HEK293 (cell line): ENCODE measurements at regions not wholly inside any gene's neighbourhood (a gene's known extent, or its start where the extent isn't known, plus 50 kb on each side); places are given as distances from the start of the nearest gene placed in this dataset.

Experiments used
- CTCF ChIA-PET: fragments of 350-600 bp; formaldehyde crosslinking; extraction: SDS; loops from one replicate; lab custom pipeline; 2021; ENCODE audit warnings: antibody characterized with exemption; lab: Yijun Ruan, JAX
- POLR2A ChIA-PET: fragments of 300-600 bp; formaldehyde crosslinking; extraction: SDS; loops from one replicate; lab custom pipeline; 2020; ENCODE audit warnings: antibody characterized with exemption, inconsistent platforms; lab: Yijun Ruan, JAX
- H3K27ac ChIP-seq: fragments of 200-500 bp; sonication (Bioruptor generic); 2 replicates; pipeline ENCODE4 v1.5.1; 2014; ENCODE audit warnings: low read depth, low read length, control low read depth, inconsistent platforms; ENCODE audit errors: extremely low read depth
- H3K36me3 ChIP-seq, 2 experiments: fragments of 200-500 bp in 1 of 2; sonication (Bioruptor generic) in 1 of 2; 1 replicate in 1 of 2; 2 replicates in 1 of 2; pipeline ENCODE4 v1.5.1; 2014 to 2017; ENCODE audit warnings: inconsistent platforms in 2 of 2, low read length in 2 of 2; ENCODE audit not compliant: control insufficient read depth in 2 of 2, insufficient read depth in 1 of 2
- H3K4me1 ChIP-seq: fragments of 200-500 bp; sonication (Bioruptor generic); 2 replicates; pipeline ENCODE4 v1.5.1; 2014; ENCODE audit warnings: mild to moderate bottlenecking, low read length, inconsistent platforms; ENCODE audit not compliant: control insufficient read depth, insufficient read depth
- H3K4me3 ChIP-seq: 2 replicates; pipeline ENCODE4 v1.5.1; 2011; ENCODE audit warnings: low read depth, mild to moderate bottlenecking, control low read depth, low read length, moderate library complexity
- H3K9me3 ChIP-seq: fragments of 200-500 bp; sonication (Bioruptor generic); 2 replicates; pipeline ENCODE4 v1.5.1; 2014; ENCODE audit warnings: low read depth, low read length, inconsistent platforms; ENCODE audit not compliant: control insufficient read depth, insufficient read depth
- BCL11A ChIP-seq: fragments of 450-650 bp; formaldehyde crosslinking; IDR thresholded peaks from 2 replicates; pipeline ENCODE4 v1.5.1; 2016; ENCODE audit warnings: low read depth, missing biosample characterization, missing genetic modification characterization
- EGR2 ChIP-seq: fragments of 450-650 bp; formaldehyde crosslinking; IDR thresholded peaks from 2 replicates; pipeline ENCODE4 v1.5.1; 2016; ENCODE audit warnings: low read depth, missing biosample characterization, missing genetic modification characterization
- GLIS2 ChIP-seq: fragments of 450-650 bp; formaldehyde crosslinking; IDR thresholded peaks from 2 replicates; pipeline ENCODE4 v1.5.1; 2016; ENCODE audit warnings: missing biosample characterization, missing genetic modification characterization
- HOXA7 ChIP-seq: sonication (generic); formaldehyde crosslinking; IDR thresholded peaks from 2 replicates; pipeline ENCODE4 v1.8.1; 2022; ENCODE audit warnings: missing genetic modification reagents, borderline replicate concordance
- KLF16 ChIP-seq: fragments of 450-650 bp; formaldehyde crosslinking; IDR thresholded peaks from 2 replicates; pipeline ENCODE4 v1.5.1; 2017; ENCODE audit warnings: missing biosample characterization, missing genetic modification characterization
- PRDM1 ChIP-seq: fragments of 450-650 bp; formaldehyde crosslinking; IDR thresholded peaks from 2 replicates; pipeline ENCODE4; 2016; ENCODE audit warnings: missing biosample characterization, missing genetic modification characterization
- SETDB1 ChIP-seq: IDR thresholded peaks from one replicate; pipeline ENCODE4 v1.6.1; 2017; ENCODE audit warnings: mild to moderate bottlenecking, low read length, moderate library complexity, mixed read lengths; ENCODE audit not compliant: insufficient read length
- ZBTB1 ChIP-seq: fragments of 450-650 bp; formaldehyde crosslinking; IDR thresholded peaks from 2 replicates; pipeline ENCODE4 v1.5.1; 2016; ENCODE audit warnings: missing biosample characterization, missing genetic modification characterization
- ZNF10 ChIP-seq: fragments of 450-650 bp; formaldehyde crosslinking; IDR thresholded peaks from 2 replicates; pipeline ENCODE4 v1.5.1; 2017; ENCODE audit warnings: missing biosample characterization, missing genetic modification characterization
- ZNF140 ChIP-seq: fragments of 450-650 bp; formaldehyde crosslinking; IDR thresholded peaks from 2 replicates; pipeline ENCODE4 v1.5.1; 2016; ENCODE audit warnings: missing biosample characterization, missing genetic modification characterization
- ZNF223 ChIP-seq: fragments of 450-650 bp; formaldehyde crosslinking; IDR thresholded peaks from 2 replicates; pipeline ENCODE4 v1.5.1; 2016; ENCODE audit warnings: missing biosample characterization, missing genetic modification characterization
- ZNF416 ChIP-seq: fragments of 450-650 bp; formaldehyde crosslinking; IDR thresholded peaks from 2 replicates; pipeline ENCODE4 v1.5.1; 2016; ENCODE audit warnings: missing biosample characterization, missing genetic modification characterization
- ZNF48 ChIP-seq: fragments of 450-650 bp; formaldehyde crosslinking; IDR thresholded peaks from 2 replicates; pipeline ENCODE4 v1.5.1; 2016; ENCODE audit warnings: missing biosample characterization, missing genetic modification characterization
- ZNF544 ChIP-seq: fragments of 450-650 bp; formaldehyde crosslinking; IDR thresholded peaks from 2 replicates; pipeline ENCODE4 v1.5.0; 2017; ENCODE audit warnings: missing biosample characterization, missing genetic modification characterization
- ZNF548 ChIP-seq: fragments of 450-650 bp; formaldehyde crosslinking; IDR thresholded peaks from 2 replicates; pipeline ENCODE4 v1.5.1; 2016; ENCODE audit warnings: missing biosample characterization, missing genetic modification characterization
- ZNF555 ChIP-seq: fragments of 450-650 bp; formaldehyde crosslinking; conservative IDR thresholded peaks from 2 replicates; pipeline ENCODE4 v1.5.1; 2017; ENCODE audit warnings: missing biosample characterization, mild to moderate bottlenecking, missing genetic modification characterization, inconsistent platforms
- ZNF624 ChIP-seq: fragments of 450-650 bp; formaldehyde crosslinking; IDR thresholded peaks from 2 replicates; pipeline ENCODE4 v1.5.1; 2017; ENCODE audit warnings: missing biosample characterization, missing genetic modification characterization
- ZNF626 ChIP-seq: fragments of 450-650 bp; sonication (Bioruptor Pico); formaldehyde crosslinking; IDR thresholded peaks from 2 replicates; pipeline ENCODE4 v1.5.1; 2018; ENCODE audit warnings: missing biosample characterization, missing genetic modification characterization, inconsistent platforms
- ZNF658 ChIP-seq: fragments of 450-650 bp; formaldehyde crosslinking; IDR thresholded peaks from 2 replicates; pipeline ENCODE4; 2016; ENCODE audit warnings: missing biosample characterization, missing genetic modification characterization
- ZNF776 ChIP-seq: fragments of 450-650 bp; formaldehyde crosslinking; IDR thresholded peaks from 2 replicates; pipeline ENCODE4 v1.5.0; 2017; ENCODE audit warnings: missing biosample characterization, missing genetic modification characterization, borderline replicate concordance
- TF ChIP-seq, protein P1 (sequence below): fragments of 450-650 bp; formaldehyde crosslinking; IDR thresholded peaks from 2 replicates; pipeline ENCODE4 v1.5.1; 2016; ENCODE audit warnings: missing biosample characterization, missing genetic modification characterization
- TF ChIP-seq, protein P2 (sequence below): fragments of 450-650 bp; formaldehyde crosslinking; IDR thresholded peaks from 2 replicates; pipeline ENCODE4 v1.5.1; 2016; ENCODE audit warnings: missing biosample characterization, missing genetic modification characterization
- TF ChIP-seq, protein P3 (sequence below): IDR thresholded peaks from 2 replicates; pipeline ENCODE4 v1.6.1; 2011; ENCODE audit warnings: mild to moderate bottlenecking, low read depth, low read length, borderline replicate concordance
- TF ChIP-seq, protein P4 (sequence below): fragments of 450-650 bp; formaldehyde crosslinking; IDR thresholded peaks from 2 replicates; pipeline ENCODE4 v1.5.1; 2017; ENCODE audit warnings: missing biosample characterization, missing genetic modification characterization
- TF ChIP-seq, protein P5 (sequence below): fragments of 450-650 bp; formaldehyde crosslinking; IDR thresholded peaks from 2 replicates; pipeline ENCODE4 v1.5.1; 2016; ENCODE audit warnings: missing biosample characterization, missing genetic modification characterization

DNA sequence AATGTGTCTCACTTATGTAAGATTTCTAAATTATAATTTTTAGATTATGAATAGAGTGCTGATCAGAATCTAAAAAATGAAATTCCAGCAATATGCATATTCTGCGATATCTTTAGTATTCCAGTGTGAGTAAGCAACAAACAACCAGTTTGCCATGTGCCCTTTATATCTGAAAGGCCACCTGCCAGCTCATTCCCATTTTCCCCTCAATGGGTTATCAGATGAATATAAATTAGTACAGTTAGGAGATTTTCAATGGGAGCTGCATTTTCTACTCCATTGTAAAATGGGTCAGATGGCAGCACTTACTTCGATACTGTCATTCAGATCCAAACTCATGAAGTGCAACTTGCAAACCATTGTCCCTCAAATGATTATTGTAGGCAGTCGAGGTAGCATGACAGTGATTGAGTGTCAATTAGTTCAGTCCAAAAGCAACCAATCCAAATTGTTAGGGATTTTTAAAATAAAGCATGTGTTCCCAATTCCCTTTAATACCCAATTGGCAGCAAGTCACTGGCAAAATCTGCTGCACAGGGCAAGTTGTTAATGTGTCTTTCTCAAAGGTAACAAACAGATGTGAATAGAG lies 680.3 kb downstream of the LRRIQ3 start (continued):
- TF ChIP-seq ZNF624 (tag by site-specific recombination), result no peak
- TF ChIP-seq ZNF658 (tag by site-specific recombination), result no peak
- TF ChIP-seq, all 188 proteins: peak for 0

DNA sequence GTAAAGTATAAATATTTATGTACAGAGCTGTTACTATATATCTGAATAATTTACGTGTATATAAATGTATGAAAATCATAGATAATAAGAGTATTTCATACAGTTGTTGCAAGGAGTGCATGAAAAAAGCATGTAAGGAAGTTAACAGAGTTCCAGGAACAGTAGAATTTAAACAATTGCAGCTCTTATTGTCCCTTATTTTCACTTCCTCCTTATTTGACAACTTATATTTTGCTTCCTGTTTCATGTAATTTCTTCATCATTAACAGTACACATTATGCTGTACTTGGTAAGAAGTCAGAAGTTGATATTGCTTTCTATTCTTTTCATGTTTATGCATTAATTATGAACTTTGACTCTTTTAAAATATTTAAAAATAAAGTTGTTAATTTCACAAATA lies 681.5 kb downstream of the LRRIQ3 start:
- ChIA-PET CTCF (interaction anchor here (0.6 kb wide), 1 partner anchor 91 kb away, joined by 4 read pairs; no protein-coding TSS in a partner anchor), POLR2A (no interaction called here)
- Histone ChIP-seq H3K27ac (no peak overlapping the region), H3K36me3 (no peaks in the 10 kb centered on the region), H3K9me3 (no peaks in the 10 kb centered on the region)
- TF ChIP-seq ZNF223 (tag by site-specific recombination) (no peak), ZNF416 (tag by site-specific recombination) (no peak), BCL11A (no peak), SETDB1 (no peak), ZNF48 (tag by site-specific recombination) (no peak), HOXA7 (no peak), ZBTB1 (tag by site-specific recombination) (no peak), ZNF555 (tag by site-specific recombination) (no peak), ZNF626 (tag by site-specific recombination) (no peak), ZNF544 (tag by site-specific recombination) (no peak), GLIS2 (tag by site-specific recombination) (no peak)
- TF ChIP-seq, protein P1, sequence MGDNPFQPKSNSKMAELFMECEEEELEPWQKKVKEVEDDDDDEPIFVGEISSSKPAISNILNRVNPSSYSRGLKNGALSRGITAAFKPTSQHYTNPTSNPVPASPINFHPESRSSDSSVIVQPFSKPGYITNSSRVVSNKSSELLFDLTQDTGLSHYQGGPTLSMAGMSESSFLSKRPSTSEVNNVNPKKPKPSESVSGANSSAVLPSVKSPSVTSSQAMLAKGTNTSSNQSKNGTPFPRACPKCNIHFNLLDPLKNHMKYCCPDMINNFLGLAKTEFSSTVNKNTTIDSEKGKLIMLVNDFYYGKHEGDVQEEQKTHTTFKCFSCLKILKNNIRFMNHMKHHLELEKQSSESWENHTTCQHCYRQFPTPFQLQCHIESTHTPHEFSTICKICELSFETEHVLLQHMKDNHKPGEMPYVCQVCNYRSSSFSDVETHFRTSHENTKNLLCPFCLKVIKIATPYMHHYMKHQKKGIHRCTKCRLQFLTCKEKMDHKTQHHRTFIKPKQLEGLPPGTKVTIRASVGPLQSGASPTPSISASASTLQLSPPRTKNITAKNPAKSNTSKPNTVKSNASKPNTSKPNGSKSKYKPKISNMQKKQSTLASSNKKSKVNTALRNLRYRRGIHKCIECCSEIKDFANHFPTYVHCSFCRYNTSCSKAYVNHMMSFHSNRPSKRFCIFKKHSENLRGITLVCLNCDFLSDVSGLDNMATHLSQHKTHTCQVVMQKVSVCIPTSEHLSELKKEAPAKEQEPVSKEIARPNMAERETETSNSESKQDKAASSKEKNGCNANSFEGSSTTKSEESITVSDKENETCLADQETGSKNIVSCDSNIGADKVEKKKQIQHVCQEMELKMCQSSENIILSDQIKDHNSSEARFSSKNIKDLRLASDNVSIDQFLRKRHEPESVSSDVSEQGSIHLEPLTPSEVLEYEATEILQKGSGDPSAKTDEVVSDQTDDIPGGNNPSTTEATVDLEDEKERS (tag by site-specific recombination), result no peak
- TF ChIP-seq, protein P2, sequence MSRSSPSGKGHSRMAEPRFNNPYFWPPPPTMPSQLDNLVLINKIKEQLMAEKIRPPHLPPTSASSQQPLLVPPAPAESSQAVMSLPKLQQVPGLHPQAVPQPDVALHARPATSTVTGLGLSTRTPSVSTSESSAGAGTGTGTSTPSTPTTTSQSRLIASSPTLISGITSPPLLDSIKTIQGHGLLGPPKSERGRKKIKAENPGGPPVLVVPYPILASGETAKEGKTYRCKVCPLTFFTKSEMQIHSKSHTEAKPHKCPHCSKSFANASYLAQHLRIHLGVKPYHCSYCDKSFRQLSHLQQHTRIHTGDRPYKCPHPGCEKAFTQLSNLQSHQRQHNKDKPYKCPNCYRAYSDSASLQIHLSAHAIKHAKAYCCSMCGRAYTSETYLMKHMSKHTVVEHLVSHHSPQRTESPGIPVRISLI (tag by site-specific recombination), result no peak
- TF ChIP-seq, protein P3, sequence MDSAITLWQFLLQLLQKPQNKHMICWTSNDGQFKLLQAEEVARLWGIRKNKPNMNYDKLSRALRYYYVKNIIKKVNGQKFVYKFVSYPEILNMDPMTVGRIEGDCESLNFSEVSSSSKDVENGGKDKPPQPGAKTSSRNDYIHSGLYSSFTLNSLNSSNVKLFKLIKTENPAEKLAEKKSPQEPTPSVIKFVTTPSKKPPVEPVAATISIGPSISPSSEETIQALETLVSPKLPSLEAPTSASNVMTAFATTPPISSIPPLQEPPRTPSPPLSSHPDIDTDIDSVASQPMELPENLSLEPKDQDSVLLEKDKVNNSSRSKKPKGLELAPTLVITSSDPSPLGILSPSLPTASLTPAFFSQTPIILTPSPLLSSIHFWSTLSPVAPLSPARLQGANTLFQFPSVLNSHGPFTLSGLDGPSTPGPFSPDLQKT, result no peak
- TF ChIP-seq, all 188 proteins: peak for 0
- no peaks in the 10 kb centered on the region for H3K4me1 ChIP-seq
- H3K4me3 ChIP-seq, result no peak overlapping the region

DNA sequence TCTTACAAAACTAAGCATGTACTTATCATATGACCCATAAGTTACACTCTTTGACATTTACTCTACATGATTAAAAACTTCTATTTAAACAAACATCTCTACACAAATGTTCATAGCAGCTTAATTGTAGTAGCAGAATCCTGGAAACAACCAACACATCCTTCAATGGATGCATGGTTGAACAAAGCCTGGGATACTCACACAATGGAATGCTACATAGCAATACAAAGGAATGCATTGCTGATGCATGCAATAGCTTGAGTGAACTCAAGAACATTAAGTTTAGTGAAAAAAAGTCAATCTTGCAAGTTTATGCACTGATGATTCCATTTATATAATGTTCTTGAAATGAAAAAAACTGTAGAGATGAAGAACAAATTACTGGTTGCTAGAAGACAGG lies 686.9 kb downstream of the LRRIQ3 start:
- H3K36me3 ChIP-seq, result no peaks in the 10 kb centered on the region
- POLR2A ChIA-PET, result no interaction called here
- H3K4me3 ChIP-seq, result no peak overlapping the region
- H3K27ac ChIP-seq, result no peak overlapping the region
- H3K9me3 ChIP-seq, result no peaks in the 10 kb centered on the region
- no peaks in the 10 kb centered on the region for H3K4me1 ChIP-seq
- CTCF ChIA-PET, result no interaction called here
- TF ChIP-seq, protein P4, sequence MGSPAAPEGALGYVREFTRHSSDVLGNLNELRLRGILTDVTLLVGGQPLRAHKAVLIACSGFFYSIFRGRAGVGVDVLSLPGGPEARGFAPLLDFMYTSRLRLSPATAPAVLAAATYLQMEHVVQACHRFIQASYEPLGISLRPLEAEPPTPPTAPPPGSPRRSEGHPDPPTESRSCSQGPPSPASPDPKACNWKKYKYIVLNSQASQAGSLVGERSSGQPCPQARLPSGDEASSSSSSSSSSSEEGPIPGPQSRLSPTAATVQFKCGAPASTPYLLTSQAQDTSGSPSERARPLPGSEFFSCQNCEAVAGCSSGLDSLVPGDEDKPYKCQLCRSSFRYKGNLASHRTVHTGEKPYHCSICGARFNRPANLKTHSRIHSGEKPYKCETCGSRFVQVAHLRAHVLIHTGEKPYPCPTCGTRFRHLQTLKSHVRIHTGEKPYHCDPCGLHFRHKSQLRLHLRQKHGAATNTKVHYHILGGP, result no peak
- no peak for TF ChIP-seq EGR2 (tag by site-specific recombination)
- no peak for TF ChIP-seq ZNF140 (tag by site-specific recombination)
- TF ChIP-seq ZNF10 (tag by site-specific recombination), result no peak
- TF ChIP-seq, protein P5, sequence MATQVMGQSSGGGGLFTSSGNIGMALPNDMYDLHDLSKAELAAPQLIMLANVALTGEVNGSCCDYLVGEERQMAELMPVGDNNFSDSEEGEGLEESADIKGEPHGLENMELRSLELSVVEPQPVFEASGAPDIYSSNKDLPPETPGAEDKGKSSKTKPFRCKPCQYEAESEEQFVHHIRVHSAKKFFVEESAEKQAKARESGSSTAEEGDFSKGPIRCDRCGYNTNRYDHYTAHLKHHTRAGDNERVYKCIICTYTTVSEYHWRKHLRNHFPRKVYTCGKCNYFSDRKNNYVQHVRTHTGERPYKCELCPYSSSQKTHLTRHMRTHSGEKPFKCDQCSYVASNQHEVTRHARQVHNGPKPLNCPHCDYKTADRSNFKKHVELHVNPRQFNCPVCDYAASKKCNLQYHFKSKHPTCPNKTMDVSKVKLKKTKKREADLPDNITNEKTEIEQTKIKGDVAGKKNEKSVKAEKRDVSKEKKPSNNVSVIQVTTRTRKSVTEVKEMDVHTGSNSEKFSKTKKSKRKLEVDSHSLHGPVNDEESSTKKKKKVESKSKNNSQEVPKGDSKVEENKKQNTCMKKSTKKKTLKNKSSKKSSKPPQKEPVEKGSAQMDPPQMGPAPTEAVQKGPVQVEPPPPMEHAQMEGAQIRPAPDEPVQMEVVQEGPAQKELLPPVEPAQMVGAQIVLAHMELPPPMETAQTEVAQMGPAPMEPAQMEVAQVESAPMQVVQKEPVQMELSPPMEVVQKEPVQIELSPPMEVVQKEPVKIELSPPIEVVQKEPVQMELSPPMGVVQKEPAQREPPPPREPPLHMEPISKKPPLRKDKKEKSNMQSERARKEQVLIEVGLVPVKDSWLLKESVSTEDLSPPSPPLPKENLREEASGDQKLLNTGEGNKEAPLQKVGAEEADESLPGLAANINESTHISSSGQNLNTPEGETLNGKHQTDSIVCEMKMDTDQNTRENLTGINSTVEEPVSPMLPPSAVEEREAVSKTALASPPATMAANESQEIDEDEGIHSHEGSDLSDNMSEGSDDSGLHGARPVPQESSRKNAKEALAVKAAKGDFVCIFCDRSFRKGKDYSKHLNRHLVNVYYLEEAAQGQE (tag by site-specific recombination), result no peak
- TF ChIP-seq ZNF776 (tag by site-specific recombination), result no peak
- TF ChIP-seq KLF16 (tag by site-specific recombination), result no peak
- no peak for TF ChIP-seq GLIS2 (tag by site-specific recombination)
- TF ChIP-seq PRDM1 (tag by site-specific recombination), result no peak
- TF ChIP-seq ZNF548 (tag by site-specific recombination), result no peak
